Type B pancreatic cell (in vitro differentiated cells): ENCODE measurements at regions not wholly inside any gene's neighbourhood (a gene's known extent, or its start where the extent isn't known, plus 50 kb on each side); places are given as distances from the start of the nearest gene placed in this dataset.

Source experiments
- DNase-seq: peaks from one replicate; pipeline ENCODE4 v3.0.0; 2021; ENCODE audit warnings: mixed read lengths; ENCODE audit not compliant: unreplicated experiment; ENCODE audit errors: extremely low spot score
- H3K27ac Mint-ChIP-seq: 2 replicates; pipeline ENCODE4 v1.8.0; 2021; ENCODE audit warnings: mild to moderate bottlenecking, mixed read lengths
- H3K27me3 Mint-ChIP-seq: 2 replicates; pipeline ENCODE4 v1.8.0; 2021; ENCODE audit warnings: mixed read lengths
- H3K36me3 Mint-ChIP-seq: 2 replicates; pipeline ENCODE4 v1.8.0; 2021; ENCODE audit warnings: mixed read lengths
- H3K4me1 Mint-ChIP-seq: one replicate; pipeline ENCODE4 v1.8.0; 2021; ENCODE audit warnings: mixed read lengths; ENCODE audit not compliant: unreplicated experiment
- H3K4me3 Mint-ChIP-seq: 2 replicates; pipeline ENCODE4 v1.8.0; 2021; ENCODE audit warnings: mild to moderate bottlenecking, mixed read lengths
- H3K9me3 Mint-ChIP-seq: 2 replicates; pipeline ENCODE4 v1.8.0; 2021; ENCODE audit warnings: mixed read lengths
- CTCF ChIP-seq: fragments of 200-600 bp; sonication (generic); conservative IDR thresholded peaks from 2 replicates; pipeline ENCODE4 v1.5.0; 2021; ENCODE audit warnings: antibody characterized with exemption, mild to moderate bottlenecking

- DNase-seq: no peak
- H3K9me3 Mint-ChIP-seq: no peaks in the 10 kb centered on the region
- peaks cover 2% of the 10 kb centered on the region for H3K27me3 Mint-ChIP-seq
- H3K36me3 Mint-ChIP-seq: no peaks in the 10 kb centered on the region
- TF ChIP-seq CTCF: no peak
- H3K4me1 Mint-ChIP-seq: no peaks in the 10 kb centered on the region
- no peak overlapping the region for H3K27ac Mint-ChIP-seq
- no peak overlapping the region for H3K4me3 Mint-ChIP-seq
Measured at GRCh38 chr3:67804578-67804977, 150.2 kb upstream of the SUCLG2 start.

- H3K36me3 Mint-ChIP-seq: no peaks in the 10 kb centered on the region
- no peak for TF ChIP-seq CTCF
- no peak overlapping the region for H3K27ac Mint-ChIP-seq
- no peak overlapping the region for H3K4me3 Mint-ChIP-seq
- peaks cover 2% of the 10 kb centered on the region for H3K27me3 Mint-ChIP-seq
- DNase-seq: no peak
- H3K9me3 Mint-ChIP-seq: no peaks in the 10 kb centered on the region
- H3K4me1 Mint-ChIP-seq: no peaks in the 10 kb centered on the region
Measured at GRCh38 chr3:67804089-67804488, 149.7 kb upstream of the SUCLG2 start.

GRCh38 chr3:67798412-67798811 is 144.0 kb upstream of the SUCLG2 start:
- no peak overlapping the region for H3K4me3 Mint-ChIP-seq
- no peaks in the 10 kb centered on the region for H3K4me1 Mint-ChIP-seq
- DNase-seq: no peak
- H3K27ac Mint-ChIP-seq: no peak overlapping the region
- no peak for TF ChIP-seq CTCF
- no peaks in the 10 kb centered on the region for H3K27me3 Mint-ChIP-seq
- no peaks in the 10 kb centered on the region for H3K36me3 Mint-ChIP-seq
- no peaks in the 10 kb centered on the region for H3K9me3 Mint-ChIP-seq

- Mint-ChIP-seq H3K9me3 (no peaks in the 10 kb centered on the region), H3K27me3 (no peaks in the 10 kb centered on the region), H3K36me3 (no peaks in the 10 kb centered on the region), H3K4me1 (no peaks in the 10 kb centered on the region), H3K27ac (no peak overlapping the region), H3K4me3 (no peak overlapping the region)
- no peak for TF ChIP-seq CTCF
- no peak for DNase-seq
Measured at GRCh38 chr3:67791620-67792019, 137.2 kb upstream of the SUCLG2 start.

- Mint-ChIP-seq H3K27ac (no peak overlapping the region), H3K27me3 (no peaks in the 10 kb centered on the region), H3K4me1 (no peaks in the 10 kb centered on the region), H3K9me3 (peaks cover 2% of the 10 kb centered on the region), H3K36me3 (no peaks in the 10 kb centered on the region), H3K4me3 (no peak overlapping the region)
- no peak for DNase-seq
- TF ChIP-seq CTCF: peak; percentile 75
Measured at GRCh38 chr3:67790043-67790442, 135.6 kb upstream of the SUCLG2 start.

GRCh38 chr3:67788396-67788795 is 134.0 kb upstream of the SUCLG2 start:
- Mint-ChIP-seq H3K36me3 (no peaks in the 10 kb centered on the region), H3K9me3 (peaks cover 5% of the 10 kb centered on the region), H3K27me3 (no peaks in the 10 kb centered on the region), H3K4me3 (no peak overlapping the region), H3K27ac (no peak overlapping the region), H3K4me1 (no peaks in the 10 kb centered on the region)
- no peak for DNase-seq
- no peak for TF ChIP-seq CTCF
